ENCODE measurements at regions not wholly inside any gene's neighbourhood (a gene's known extent, or its start where the extent isn't known, plus 50 kb on each side); places are given as distances from the start of the nearest gene placed in this dataset.

GRCh38 chr13:100764937-100765336 is 90.3 kb upstream of the TMTC4 start:
- TF ChIP-seq CTCF (conservative IDR thresholded peaks at IDR 0.05) (no peak), ZFX (IDR thresholded peaks at IDR 0.05) (no peak)
